SU-DHL-6 (cell line): ENCODE measurements at regions not wholly inside any gene's neighbourhood (a gene's known extent, or its start where the extent isn't known, plus 50 kb on each side); places are given as distances from the start of the nearest gene placed in this dataset.

Experiments used
- CTCF ChIP-seq: fragments of 200-600 bp; sonication (generic); IDR thresholded peaks from one replicate; pipeline ENCODE4 v1.5.1; 2017; ENCODE audit warnings: antibody characterized with exemption, mild to moderate bottlenecking, low read length, moderate library complexity; ENCODE audit not compliant: insufficient read depth, poor library complexity, severe bottlenecking
- EZH2phosphoT487 ChIP-seq: fragments of 200-600 bp; sonication (generic), shearing (Covaris generic); conservative IDR thresholded peaks from 2 replicates; pipeline ENCODE4 v1.6.1; 2018; ENCODE audit warnings: mild to moderate bottlenecking, antibody characterized with exemption, low read length, moderate library complexity, mixed read lengths

GRCh38 chr3:117126946-117127546, 417.5 kb downstream of the TUSC7 start:
- no peak for TF ChIP-seq CTCF
- TF ChIP-seq EZH2phosphoT487 = no peak
